ENCODE measurements at regions not wholly inside any gene's neighbourhood (a gene's known extent, or its start where the extent isn't known, plus 50 kb on each side); places are given as distances from the start of the nearest gene placed in this dataset.
A peak's percentile ranks its signal among the peaks of the same experiment; 100 is the strongest.
"Not testable (repeated sequence)": the region's sequence is repeated elsewhere in the genome, so short reads cannot be mapped to it uniquely, and the experiment has no call there.

DNA sequence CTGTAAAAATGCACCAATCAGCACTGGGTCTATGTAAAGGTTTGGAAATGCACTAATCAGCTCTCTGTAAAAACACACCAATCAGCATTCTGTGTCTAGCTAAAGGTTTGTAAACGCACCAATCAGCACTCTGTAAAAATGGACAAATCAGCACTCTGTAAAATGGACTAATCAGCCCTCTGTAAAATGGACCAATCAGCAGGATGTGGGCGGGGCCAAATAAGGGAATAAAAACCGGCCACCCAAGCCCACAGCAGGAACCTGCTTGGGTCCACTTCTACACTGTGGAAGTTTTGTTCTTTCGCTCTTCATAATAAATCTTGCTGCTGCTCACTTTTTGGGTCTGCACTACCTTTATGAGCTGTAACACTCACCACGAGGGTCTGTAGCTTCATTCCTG lies 101.0 kb downstream of the SMC2 start:
- not testable (repeated sequence) for DNase-seq (ENCODE audit: low read depth); H3K4me3 ChIP-seq (ENCODE audit: control insufficient read depth, low read depth, low read length)

DNA sequence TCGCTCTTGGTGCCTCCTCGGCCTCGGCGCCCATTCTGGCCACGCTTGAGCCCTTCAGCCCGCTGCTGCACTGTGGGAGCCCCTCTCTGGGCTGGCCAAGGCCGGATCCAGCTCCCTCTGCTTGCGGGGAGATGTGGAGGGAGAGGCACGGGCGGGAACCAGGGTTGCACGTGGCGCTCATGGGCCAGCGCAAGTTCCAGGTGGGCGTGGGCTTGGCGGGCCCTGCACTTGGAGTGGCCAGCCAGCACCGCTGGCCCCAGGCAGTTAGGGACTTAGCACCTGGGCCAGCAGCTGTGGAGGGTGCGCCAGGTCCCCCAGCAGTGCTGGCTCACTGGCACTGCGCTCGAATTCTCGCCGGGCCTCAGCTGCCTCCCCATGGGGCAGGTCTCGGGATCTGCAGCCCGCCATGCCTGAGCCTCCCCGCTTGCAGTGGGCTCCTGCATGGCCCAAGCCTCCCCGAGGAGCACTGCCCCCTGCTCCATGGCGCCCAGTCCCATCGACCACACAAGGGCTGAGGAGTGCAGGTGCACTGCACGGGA lies 106.4 kb downstream of the SMC2 start:
- no peak for TF ChIP-seq CTCF (conservative IDR thresholded peaks at IDR 0.05; ENCODE audit: control insufficient read depth, insufficient read depth, low read depth, low read length)
- H3K4me3 ChIP-seq (ENCODE audit: control insufficient read depth, low read depth, low read length), result no peak overlapping the region
- DNase-seq (ENCODE audit: low read depth), result no peak

GRCh38 chr9:104206766-104207165 lies 112.7 kb downstream of the SMC2 start:
- H3K4me3 ChIP-seq (ENCODE audit: control insufficient read depth, low read depth, low read length), result no peak overlapping the region
- no peak for TF ChIP-seq CTCF (conservative IDR thresholded peaks at IDR 0.05; ENCODE audit: control insufficient read depth, insufficient read depth, low read depth, low read length)
- DNase-seq (ENCODE audit: low read depth), result no peak

DNA sequence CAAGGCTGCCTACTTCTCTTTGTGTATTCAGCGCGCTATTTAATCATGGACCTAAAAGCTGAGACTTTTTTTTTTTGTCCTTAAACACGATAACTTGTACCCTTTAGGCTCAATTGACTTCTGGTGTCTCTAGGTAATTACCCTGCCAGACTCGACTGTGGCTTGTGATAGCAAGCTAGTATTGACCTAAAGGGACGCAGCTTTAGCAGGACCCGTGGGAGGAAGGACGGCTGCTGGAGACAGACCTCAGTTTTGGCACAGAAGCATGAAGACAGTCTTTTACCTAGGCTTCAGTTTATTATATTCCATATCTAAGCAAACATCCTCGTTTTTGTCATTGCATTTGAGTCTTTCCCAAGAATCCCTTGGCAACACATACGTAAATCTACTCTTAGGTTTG lies 115.3 kb downstream of the SMC2 start:
- DNase-seq (ENCODE audit: low read depth), result no peak
- no peak overlapping the region for H3K4me3 ChIP-seq (ENCODE audit: control insufficient read depth, low read depth, low read length)
- no peak for TF ChIP-seq CTCF (conservative IDR thresholded peaks at IDR 0.05; ENCODE audit: control insufficient read depth, insufficient read depth, low read depth, low read length)

GRCh38 chr9:104227108-104227507 lies 133.0 kb downstream of the SMC2 start:
- no peak for TF ChIP-seq CTCF (conservative IDR thresholded peaks at IDR 0.05; ENCODE audit: control insufficient read depth, insufficient read depth, low read depth, low read length)
- no peak overlapping the region for H3K4me3 ChIP-seq (ENCODE audit: control insufficient read depth, low read depth, low read length)
- DNase-seq (ENCODE audit: low read depth), result peak; percentile 7

DNA sequence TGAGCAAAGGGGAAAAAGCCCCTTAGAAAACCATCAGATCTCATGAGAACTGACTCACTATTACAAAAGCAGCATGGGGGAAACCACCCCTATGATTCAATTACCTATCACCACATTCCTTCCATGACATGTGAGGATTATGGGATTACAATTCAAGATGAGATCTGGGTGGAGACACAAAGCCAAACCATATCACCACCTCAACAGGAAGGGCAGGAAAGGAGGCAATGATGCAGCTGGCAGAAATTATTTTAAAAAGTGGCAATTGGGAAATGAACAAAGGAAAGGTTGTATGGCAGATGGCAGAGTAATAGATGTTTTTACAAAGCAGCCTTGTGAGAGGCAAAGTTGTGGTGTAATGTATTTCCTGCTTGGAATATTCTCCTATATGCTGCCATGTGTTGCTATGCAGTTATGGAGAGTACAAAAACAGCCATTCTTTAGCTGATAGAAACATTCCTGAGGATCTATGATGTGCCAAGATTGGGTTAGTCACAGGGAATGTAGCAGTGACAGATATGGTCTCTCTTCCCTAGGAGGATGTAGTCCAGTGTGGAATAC lies 138.8 kb downstream of the SMC2 start:
- peak; percentile 74 for DNase-seq (ENCODE audit: low read depth)
- TF ChIP-seq CTCF (conservative IDR thresholded peaks at IDR 0.05; ENCODE audit: control insufficient read depth, insufficient read depth, low read depth, low read length), result no peak
- no peak overlapping the region for H3K4me3 ChIP-seq (ENCODE audit: control insufficient read depth, low read depth, low read length)

GRCh38 chr9:104233366-104233765 lies 139.3 kb downstream of the SMC2 start:
- DNase-seq (ENCODE audit: low read depth), result no peak
- no peak for TF ChIP-seq CTCF (conservative IDR thresholded peaks at IDR 0.05; ENCODE audit: control insufficient read depth, insufficient read depth, low read depth, low read length)
- no peak overlapping the region for H3K4me3 ChIP-seq (ENCODE audit: control insufficient read depth, low read depth, low read length)

DNA sequence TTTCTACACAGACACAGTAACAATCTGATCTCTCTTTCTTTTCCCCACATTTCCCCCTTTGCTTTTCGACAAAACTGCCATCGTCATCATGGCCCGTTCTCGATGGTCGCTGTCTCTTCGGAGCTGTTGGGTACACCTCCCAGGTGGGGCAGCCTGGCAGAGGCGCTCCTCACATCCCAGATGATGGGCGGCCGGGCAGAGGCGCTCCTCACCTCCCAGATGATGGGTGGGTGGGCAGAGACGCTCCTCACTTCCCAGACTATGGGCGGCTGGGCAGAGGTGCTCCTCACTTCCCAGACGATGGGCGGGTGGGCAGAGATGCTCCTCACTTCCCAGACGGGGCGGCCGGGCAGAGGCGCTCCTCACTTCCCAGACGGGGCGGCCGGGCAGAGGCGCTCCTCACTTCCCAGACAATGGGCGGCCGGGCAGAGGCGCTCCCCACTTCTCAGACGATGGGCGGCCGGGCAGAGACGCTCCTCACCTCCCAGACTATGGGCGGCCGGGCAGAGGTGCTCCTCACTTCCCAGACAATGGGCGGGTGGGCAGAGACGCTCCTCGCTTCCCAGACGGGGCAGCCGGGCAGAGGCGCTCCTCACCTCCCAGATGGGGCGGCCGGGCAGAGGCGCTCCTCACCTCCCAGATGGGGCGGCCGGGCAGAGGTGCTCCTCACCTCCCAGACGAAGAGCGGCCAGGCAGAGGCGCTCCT lies 140.7 kb downstream of the SMC2 start:
- DNase-seq (ENCODE audit: low read depth); H3K4me3 ChIP-seq (ENCODE audit: control insufficient read depth, low read depth, low read length): not testable (repeated sequence)

- not testable (repeated sequence) for H3K4me3 ChIP-seq (ENCODE audit: control insufficient read depth, low read depth, low read length)
Measured at GRCh38 chr9:104235347-104236120, 141.4 kb downstream of the SMC2 start.

More at GRCh38 chr9:104235347-104236120, 141.4 kb downstream of the SMC2 start:
- not testable (repeated sequence) for DNase-seq (ENCODE audit: low read depth)

All from fibroblast of mammary gland (primary cell).